HG03469 (cell line): ENCODE measurements at regions not wholly inside any gene's neighbourhood (a gene's known extent, or its start where the extent isn't known, plus 50 kb on each side); places are given as distances from the start of the nearest gene placed in this dataset.
"Not testable (repeated sequence)": the region's sequence is repeated elsewhere in the genome, so short reads cannot be mapped to it uniquely, and the experiment has no call there.

Source experiments
- ATAC-seq: cut with Tn5 transposase; IDR thresholded peaks from one replicate; pipeline ENCODE4 v1.9.1; 2021; ENCODE audit warnings: mild to moderate bottlenecking, moderate library complexity, moderate number of reproducible peaks; ENCODE audit not compliant: unreplicated experiment

DNA sequence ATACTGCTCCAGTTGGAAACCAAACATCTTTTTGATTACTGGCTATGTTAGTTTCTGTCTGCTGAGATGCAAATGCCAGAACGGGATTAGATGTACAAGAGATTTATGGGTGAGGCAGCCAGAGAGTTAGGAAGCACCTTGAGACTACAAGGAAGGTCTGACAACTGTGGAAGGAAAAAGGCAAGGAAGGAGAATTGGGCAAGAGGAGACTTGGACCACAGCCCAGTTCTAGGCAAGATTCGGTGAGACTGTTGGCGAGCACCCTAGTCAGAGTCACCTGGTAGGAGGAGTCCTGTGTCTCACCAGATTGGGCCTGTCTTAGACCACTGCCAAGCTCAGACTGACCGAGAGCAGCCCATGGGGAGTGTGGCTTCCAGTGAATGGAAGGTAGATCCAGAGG lies 91.8 kb upstream of the F13A1 start:
- ATAC-seq: no peak

DNA sequence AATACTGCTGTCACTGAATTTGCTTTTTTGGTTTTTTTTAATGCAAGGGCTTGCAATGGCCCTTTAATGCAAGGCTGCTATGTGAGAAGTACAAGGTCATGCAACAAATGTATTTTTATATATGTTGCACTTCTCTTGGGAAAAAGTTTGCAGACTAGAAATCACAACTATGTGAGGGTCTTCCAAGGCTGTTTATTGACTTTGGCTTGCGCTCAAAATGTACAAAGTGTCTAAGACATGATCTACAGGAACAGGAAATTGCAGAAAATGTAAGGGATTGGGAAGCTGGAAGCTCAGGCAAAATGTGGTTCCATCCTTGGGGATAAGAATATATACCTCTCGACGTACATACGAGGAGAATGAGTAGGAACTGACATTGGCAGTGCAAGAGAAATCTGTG lies 92.2 kb upstream of the F13A1 start:
- ATAC-seq: no peak

DNA sequence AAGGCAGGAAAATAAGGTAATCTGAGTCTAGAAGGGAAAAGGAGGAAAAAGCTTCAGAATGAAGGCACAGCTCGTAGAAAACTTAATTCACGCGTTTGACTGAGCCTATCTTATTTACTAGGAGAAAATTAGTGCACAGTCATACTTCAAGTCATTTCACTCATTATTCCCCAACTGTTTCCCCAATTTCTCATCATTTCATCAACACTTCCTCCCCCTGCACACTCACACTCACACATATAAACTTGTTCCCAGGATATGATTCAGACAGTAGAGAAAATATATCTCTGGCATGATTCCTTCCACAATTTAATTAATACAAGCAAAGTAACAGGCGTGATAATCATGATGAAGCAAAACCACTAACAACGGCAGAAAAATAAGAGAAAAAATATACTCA lies 94.5 kb upstream of the F13A1 start:
- no peak for ATAC-seq

DNA sequence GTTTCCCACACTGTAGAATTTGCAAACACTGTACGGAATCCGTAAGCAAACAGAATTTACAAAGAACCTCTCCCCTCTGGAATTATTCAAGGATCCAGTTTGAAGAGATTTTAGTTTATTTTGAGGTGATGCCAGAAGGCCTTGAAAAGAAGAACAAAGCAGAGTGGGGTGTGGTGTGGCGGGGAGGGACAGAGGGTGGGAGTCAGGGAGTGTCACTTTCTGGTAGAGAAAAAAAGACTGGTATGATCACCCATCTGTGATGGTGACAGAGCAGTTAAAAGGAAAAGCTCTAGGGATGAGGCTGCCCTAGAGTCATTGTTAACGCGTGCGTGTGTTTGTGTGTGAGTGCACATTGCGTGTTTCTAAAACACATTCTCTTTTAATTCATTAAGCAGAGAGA lies 97.0 kb upstream of the F13A1 start:
- ATAC-seq: no peak

DNA sequence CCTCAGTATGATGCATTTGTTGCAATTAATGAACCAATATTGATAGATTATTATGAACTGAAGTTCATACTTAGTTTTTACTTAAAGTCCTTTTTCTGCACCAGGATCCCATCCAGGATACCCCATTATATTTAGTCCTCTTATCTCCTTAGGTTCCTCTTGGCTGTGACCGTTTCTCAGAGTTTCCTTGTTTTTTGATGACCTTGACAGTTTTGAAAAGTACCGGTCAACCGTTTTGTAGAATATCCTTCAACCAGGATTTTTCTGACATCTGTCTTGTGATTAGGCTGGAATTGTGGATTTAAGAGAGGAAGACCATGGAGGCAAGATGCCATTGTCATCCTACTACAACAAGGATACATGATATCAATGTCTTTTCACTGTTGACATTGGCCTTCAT lies 98.0 kb upstream of the F13A1 start:
- no peak for ATAC-seq

DNA sequence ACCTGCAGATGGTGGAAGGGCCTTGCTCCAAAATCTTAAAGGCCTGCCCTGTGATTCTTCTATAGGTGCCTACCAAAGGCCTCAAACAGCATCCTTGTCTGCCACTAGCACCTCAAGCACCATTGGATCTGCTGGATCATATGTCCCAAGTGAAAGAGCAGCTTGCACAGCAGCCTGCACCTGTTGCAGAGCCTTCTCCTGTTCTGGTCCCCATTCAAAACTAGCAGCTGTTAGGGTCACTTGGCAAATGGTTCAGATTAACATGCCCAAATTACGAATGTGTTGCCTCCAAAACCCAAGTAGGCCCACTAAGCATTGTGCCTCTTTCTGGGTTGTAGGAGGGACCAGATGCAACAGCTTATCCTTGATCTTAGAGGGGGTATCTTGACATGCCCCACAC lies 99.6 kb upstream of the F13A1 start:
- no peak for ATAC-seq

DNA sequence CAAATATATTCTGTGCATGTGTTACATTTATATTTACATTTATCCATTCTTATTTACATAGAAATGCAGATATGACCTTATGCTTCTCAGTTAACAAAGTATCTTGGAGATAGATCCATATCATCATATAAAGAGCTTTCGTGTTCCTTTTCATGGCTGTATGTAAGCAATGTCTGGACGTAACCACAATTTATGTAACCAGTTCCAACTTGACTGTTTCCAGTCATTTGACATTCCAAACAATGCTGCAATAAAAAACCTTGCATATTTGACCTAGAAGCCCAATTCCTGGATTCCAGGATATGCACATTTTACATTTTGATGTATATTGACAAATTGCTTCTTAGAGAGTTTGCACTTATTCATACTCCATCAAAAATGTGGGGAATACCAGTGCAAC lies 113.7 kb upstream of the F13A1 start:
- no peak for ATAC-seq

DNA sequence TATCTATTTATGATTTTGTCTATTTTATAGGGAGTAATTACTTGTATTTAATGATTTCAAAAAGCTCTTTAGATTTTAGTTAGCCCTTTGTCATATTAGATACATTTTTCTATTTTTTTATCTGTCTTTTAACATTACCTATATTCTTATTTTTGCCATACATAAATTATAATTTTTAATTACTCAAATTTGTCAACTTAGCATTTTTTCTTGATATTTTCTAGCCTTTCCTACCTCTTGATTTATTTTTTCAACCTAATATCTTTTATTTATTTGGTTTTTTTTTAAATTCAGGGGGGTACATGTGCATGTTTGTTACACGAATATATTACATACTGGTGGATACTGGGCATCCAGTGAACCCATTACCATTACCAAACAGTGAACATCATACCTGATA lies 114.3 kb upstream of the F13A1 start:
- no peak for ATAC-seq

DNA sequence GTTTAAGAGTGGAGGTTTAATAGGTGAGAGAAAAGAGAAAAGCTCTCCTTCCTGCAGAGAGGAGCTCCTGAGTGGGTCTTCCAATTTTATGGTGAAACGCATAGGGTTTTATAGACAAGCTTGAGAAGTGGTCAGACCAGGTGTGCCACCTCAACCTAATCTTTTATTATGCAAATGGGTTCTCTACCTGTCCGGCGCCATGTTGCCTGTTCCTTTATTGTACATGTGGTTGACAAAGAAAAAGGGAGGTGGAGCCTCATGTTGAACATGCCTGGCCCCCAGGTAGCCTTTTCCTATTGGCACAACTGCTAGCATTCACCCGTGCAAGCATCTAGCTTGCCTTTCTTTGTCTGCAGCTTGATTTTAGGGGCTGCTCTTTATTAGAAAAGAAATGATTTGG lies 115.9 kb upstream of the F13A1 start:
- ATAC-seq: no peak

DNA sequence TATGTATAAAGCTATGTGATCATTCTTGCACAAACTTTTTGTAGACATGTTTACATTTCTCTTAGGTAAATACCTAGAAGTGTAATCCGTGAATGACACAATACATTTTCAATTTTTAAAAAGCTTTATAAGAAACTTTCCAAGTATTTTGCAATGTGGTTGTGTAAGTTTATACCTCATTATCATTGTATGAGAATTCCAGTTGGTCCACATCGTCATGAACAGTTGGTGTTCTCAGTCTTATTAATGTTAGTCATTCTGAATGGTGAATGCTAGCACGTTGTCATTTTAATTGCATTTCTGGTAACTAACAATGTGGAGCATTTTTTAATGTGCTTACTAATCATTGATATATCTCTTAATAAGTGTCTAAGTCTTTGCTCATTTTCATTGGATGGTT lies 116.5 kb upstream of the F13A1 start:
- ATAC-seq: no peak

DNA sequence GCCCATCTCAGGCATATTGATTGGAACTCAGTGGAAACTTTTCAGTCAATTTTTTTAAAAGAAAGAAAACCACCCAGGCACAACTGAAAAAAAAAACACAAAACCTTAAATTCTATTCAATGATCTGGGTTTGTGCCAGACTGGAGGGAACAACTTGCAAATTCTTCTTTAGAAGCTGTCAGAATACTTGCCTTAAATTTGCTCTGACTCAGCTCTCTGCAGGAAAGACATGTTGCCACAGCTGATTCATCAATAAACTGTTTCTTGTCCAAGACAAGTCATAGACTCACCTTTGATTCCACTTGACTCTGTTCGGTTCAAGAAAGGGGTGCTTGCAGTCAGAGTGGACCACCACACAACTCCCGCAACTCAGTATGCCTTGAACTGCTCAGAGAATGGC lies 117.8 kb upstream of the F13A1 start:
- ATAC-seq: no peak

DNA sequence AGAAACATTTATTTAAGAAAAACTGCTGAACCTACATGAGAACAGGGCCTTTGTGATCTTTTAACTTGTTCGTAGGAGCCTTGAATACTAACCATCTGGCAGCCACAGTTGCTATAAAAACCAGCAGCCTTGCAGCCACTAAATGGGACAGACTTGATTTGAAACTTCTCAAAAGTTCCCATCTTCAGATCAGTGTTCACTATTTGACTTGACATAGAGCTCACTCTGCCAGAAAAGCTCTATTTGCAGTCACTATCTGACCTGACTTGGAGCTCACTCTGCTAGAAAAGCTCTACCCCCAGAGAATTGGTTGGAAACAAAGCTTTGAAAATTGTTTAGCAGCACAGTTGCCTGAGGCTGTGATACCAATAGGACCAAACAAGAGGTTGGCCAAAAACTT lies 119.3 kb upstream of the F13A1 start:
- ATAC-seq: no peak

DNA sequence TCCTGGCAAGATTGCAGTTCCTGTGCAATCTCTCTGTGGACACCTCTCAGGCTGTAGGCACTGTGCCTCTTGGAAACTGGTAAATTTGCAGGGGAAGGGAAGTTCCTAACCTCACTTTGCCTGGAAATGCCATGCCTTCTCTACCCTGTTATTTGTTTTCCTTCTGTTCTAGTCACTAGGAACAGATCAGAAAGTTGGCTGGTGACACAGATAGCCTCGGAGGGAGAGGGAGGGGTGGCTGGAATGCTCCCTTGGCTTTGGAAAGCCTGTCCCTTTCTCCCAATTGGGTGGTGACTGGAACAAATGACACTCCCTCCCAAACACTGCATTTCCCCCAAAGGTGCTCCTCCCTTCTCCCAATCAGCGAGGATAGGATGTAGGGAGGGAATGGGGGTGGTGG lies 131.5 kb upstream of the F13A1 start:
- ATAC-seq: no peak

DNA sequence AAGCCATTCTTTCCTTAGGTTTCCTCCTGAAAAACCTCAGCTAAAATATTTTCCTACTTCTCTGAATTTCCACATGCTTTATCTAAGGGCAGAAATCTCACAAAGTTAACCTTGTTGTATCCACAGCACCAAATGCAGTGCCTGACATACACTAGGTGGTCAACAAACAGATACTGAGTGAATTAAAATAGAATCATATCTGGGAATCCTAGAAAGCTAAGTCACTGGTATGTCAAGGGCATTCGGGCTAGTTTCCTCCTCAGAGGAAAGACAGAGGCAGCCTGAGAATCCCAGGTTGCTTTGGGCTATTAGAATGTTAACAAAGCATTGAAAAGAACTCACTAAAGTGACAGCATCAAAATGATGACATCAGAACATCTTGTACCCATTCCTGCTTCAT lies 132.7 kb upstream of the F13A1 start:
- ATAC-seq: no peak

DNA sequence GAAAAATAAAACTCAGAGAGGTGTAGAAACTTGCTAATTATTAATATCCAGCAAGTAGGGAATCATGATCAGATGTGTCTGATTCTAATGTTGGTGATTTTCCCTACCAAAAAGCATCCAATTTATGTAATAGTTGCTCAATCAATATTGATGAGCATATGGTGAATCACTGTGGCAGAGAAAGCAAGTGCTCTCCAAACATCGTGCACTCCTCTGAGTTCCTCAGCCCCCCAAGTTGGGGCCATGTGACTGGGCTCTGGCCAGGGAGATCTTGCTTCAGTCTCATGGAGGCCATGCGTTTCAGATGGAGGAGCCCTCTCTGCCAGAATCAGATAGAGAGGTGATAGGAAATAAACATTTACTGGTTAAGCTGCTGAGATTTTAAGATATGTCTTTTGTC lies 133.2 kb upstream of the LY86 start:
- ATAC-seq: no peak

DNA sequence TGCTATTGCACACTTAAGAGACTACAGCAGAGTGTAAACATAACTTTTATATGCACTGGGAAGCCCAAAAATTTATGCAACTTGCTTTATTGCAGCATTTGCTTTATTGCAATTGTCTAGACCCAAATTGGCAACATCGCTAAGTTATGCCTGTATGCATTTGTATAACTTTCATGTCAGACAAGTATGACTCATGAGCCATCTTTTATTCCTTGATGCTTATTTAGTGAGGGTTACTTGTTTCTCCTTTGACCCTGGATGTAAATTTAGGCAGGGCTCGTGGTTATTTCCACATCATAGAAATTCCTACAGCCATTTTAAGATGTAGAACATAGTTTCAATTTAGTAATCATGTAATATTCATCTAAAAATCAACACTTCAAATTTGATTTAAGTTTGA lies 130.3 kb upstream of the LY86 start:
- no peak for ATAC-seq

DNA sequence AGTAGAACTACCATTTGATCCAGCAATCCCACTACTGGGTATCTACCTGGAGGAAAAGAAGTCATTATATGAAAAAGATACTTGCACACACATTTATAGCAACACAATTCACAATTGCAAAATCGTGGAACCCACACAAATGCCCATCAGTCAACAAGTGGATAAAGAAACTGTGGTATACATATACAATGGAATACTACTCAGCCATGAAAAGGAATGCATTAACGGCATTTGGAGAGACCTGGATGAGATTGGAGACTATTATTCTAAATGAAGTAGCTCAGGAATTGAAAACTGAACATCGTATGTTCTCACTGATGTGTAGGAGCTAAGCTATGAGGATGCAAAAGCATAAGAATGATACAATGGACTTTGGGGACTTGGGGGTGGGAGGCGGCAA lies 128.6 kb upstream of the LY86 start:
- not testable (repeated sequence) for ATAC-seq

DNA sequence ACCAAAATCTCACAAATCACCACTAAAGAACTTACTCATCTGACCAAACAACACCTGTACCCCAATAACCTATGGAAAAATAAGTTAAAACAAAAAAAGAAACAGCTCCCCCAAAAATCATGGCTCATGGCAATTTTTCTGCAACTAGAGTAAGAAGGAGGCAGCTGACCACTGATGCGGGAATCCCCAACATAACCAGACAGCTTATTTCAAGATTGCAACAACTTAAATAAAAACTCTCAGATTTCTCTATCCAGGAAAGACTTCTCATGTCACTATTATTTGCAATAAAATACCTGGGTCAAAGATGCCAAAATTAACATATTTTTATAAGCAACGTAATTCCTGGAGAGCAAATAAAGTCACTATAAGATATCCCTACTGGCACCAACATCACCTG lies 128.1 kb upstream of the LY86 start:
- no peak for ATAC-seq

DNA sequence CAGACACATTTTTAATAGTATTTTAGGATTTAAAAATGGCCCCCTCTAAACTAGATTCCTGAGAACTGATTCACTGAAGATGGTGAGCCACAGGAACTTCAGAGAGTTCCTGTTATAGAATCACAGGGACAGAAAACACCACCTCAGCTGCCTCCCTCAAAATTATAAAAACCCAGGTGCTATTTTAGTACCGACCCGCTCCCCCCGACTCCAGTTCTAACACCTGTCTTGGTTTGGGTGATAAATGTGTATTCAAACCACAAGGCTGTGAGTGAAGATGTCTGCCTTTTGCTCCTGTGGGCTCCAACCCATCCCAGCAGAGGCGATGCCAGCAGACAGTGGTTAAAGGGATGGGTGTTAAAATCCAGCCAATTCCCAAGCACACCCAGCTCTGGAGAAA lies 127.4 kb upstream of the LY86 start:
- no peak for ATAC-seq

DNA sequence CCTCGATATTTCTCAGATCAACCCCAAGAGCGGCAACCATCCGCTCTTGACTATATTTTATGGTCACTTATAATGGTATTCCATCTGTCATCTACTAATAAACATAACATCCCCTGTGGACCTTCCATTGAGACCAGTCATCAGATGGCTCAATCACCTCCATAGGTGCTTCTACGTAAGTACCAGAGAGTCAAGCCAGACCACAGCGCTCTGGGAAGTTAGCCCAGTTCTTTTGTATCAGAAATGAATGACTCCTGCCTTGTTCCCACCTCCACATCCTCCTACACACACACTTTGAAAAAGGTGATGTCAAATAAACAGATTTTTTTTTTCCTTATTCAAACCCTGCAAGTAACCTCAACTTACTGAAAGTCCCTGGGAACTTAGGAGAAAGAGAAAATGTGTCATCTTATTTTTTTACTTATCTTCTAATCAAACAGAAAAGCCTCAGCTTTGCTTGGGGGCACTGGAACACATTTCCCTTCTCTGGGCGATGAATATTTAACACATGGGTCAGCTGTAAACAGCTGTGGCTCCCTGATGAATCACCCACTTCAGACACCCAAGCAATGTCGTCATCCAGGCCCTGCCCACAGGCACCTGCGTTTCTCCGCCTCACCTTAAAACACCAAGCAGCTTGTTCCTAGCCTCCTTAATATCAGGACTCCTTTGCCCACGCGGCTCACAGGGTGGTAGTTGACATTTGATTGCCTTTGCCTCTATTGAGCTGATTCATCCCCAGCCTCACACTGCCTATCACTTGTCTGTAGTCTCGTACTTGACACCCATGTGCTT lies 121.4 kb upstream of the LY86 start:
- no peak for ATAC-seq

DNA sequence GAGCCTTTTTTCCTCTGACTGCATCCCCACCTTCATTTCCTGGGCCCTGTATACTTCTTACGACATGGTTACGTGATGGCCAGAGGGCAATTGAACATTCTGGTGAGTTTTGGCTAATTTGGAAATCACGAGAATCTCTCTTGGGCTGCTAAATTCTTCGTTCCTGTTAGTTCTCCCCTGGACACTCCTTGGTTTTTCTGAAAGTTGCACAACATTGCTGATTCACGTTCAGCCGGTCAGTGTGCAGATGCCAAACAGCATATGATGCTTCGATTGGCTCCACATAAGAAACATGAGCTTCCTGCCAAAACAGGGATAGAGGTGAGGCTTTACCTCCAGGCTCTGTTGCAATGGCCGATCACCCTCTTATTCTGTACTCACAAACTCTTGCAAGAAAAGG lies 119.4 kb upstream of the LY86 start:
- ATAC-seq: no peak

DNA sequence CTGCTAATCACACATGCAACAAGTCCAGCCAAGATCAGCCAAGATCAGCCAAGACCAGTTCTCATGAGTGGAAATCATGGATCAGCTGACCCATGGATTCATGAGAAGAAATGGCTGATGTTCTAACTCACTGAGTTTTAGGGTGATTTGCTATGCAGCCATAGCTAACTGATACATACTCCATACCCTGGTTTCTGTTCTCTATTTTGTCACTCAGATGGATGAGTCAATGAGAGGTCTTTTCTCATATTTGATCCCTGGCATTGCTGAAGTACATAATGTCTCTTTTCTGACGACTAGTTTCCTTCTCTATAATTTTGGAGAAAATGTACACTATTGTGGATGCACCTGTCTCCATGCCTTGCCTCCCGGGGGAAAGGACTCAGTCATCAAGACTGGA lies 118.4 kb upstream of the LY86 start:
- no peak for ATAC-seq

DNA sequence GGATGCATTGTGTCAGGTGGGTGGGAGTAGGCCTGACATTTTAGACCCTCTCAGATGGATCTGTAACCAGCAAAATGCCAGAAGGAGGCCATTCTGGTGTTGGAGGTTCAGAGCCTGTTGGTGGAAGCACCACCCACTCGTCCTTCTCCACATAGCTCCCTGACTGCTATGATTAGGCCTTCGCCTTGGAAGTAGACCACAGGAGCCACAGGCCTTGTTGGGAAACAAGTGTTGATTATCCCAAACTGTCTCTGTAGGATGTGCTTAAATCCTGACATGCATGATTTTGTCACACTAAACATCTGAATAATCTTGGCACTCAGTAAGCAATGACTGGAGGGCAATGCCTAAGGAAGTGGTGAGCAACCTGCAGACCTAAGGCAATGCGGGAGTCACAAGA lies 117.2 kb upstream of the LY86 start:
- ATAC-seq: no peak
